HG02763 (cell line): ENCODE measurements at regions not wholly inside any gene's neighbourhood (a gene's known extent, or its start where the extent isn't known, plus 50 kb on each side); places are given as distances from the start of the nearest gene placed in this dataset.
A peak's percentile ranks its signal among the peaks of the same experiment; 100 is the strongest.
"Not testable (repeated sequence)": the region's sequence is repeated elsewhere in the genome, so short reads cannot be mapped to it uniquely, and the experiment has no call there.

Source experiments
- ATAC-seq: cut with Tn5 transposase; IDR thresholded peaks from one replicate; pipeline ENCODE4 v1.9.1; 2021; ENCODE audit warnings: mild to moderate bottlenecking, moderate library complexity; ENCODE audit not compliant: unreplicated experiment

- ATAC-seq = no peak
Measured at GRCh38 chrX:102784550-102784949, 64.0 kb downstream of the GPRASP3 start.

GRCh38 chrX:102787283-102787682 lies 66.7 kb downstream of the GPRASP3 start:
- ATAC-seq = no peak

GRCh38 chrX:102808336-102808735 lies 87.8 kb downstream of the GPRASP3 start:
- no peak for ATAC-seq

GRCh38 chrX:102818269-102818668 lies 97.7 kb downstream of the GPRASP3 start:
- not testable (repeated sequence) for ATAC-seq

- no peak for ATAC-seq
Measured at GRCh38 chrX:102832661-102833060, 104.4 kb upstream of the RAB40AL start.

GRCh38 chrX:102833136-102833535 lies 103.9 kb upstream of the RAB40AL start:
- ATAC-seq = no peak

GRCh38 chrX:102835504-102836146 lies 101.4 kb upstream of the RAB40AL start:
- no peak for ATAC-seq

GRCh38 chrX:102837847-102838246 lies 99.2 kb upstream of the RAB40AL start:
- ATAC-seq = no peak

GRCh38 chrX:102840871-102841705 lies 96.0 kb upstream of the RAB40AL start:
- ATAC-seq = no peak

- no peak for ATAC-seq
Measured at GRCh38 chrX:102841706-102842003, 95.4 kb upstream of the RAB40AL start.

GRCh38 chrX:102845020-102845419 lies 92.1 kb upstream of the RAB40AL start:
- no peak for ATAC-seq

- no peak for ATAC-seq
Measured at GRCh38 chrX:102846544-102847236, 90.4 kb upstream of the RAB40AL start.

GRCh38 chrX:102847362-102847761 lies 89.7 kb upstream of the RAB40AL start:
- ATAC-seq = no peak

- no peak for ATAC-seq
Measured at GRCh38 chrX:102849396-102849795, 87.7 kb upstream of the RAB40AL start.

GRCh38 chrX:102858826-102859549 lies 78.1 kb upstream of the RAB40AL start:
- ATAC-seq = not testable (repeated sequence)

GRCh38 chrX:102859550-102859871 lies 77.6 kb upstream of the RAB40AL start:
- ATAC-seq = no peak

- no peak for ATAC-seq
Measured at GRCh38 chrX:102860235-102860634, 76.8 kb upstream of the RAB40AL start.

GRCh38 chrX:102863735-102864134 lies 73.3 kb upstream of the RAB40AL start:
- peak; percentile 92 for ATAC-seq

- no peak for ATAC-seq
Measured at GRCh38 chrX:102866981-102867656, 70.0 kb upstream of the RAB40AL start.

- ATAC-seq = no peak
Measured at GRCh38 chrX:102883491-102883890, 53.6 kb upstream of the RAB40AL start.
